NCI-H510A treated with DMSO at 0.1 percent for 48 hours (cell line): ENCODE measurements at regions not wholly inside any gene's neighbourhood (a gene's known extent, or its start where the extent isn't known, plus 50 kb on each side); places are given as distances from the start of the nearest gene placed in this dataset.

Experiments
- DNase-seq: peaks from one replicate; lab custom pipeline; 2025; lab: John Stamatoyannopoulos, UW

- no peak for DNase-seq
Measured at GRCh38 chrX:6313356-6313755, 84.7 kb upstream of the NLGN4X start.

DNA sequence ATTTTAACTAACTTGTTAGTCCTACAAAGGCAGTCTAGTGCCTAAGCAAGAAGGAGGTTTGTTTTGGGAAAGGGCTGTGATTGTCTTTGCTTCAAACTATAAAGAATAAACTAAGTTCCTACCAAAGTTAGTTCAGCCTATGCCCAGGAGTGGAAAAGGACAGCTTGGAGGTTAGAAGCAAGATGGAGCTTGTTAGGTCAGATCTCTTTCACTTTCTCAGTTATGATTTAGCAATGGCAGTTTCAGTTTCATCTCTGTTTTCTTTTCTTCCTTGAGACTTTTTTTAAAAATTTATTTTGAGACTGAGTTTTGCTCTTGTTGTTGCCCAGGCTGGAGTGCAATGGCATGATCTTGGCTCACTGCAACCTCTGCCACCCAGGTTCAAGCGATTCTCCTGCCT lies 82.9 kb upstream of the NLGN4X start:
- no peak for DNase-seq

GRCh38 chrX:6307156-6307555 lies 78.5 kb upstream of the NLGN4X start:
- no peak for DNase-seq

DNA sequence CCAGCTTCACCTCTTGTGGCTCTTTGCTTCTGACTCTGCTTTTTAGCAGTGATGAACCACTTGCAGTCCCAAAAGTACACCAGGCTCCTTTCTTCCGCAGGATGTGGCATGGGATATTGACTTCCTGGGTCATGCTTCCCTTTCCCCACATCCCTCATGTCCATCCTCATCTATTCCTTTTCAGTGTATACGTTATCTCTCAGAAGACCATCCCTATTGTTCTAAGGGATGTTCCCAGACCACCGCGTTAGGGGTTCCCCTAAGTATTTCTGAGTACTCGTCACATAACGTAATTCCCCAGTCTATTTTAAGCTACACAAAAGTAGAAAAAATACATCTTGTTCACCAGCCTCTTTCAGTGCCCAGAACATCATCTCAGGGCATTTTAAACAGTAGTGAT lies 71.1 kb upstream of the NLGN4X start:
- DNase-seq: no peak

DNA sequence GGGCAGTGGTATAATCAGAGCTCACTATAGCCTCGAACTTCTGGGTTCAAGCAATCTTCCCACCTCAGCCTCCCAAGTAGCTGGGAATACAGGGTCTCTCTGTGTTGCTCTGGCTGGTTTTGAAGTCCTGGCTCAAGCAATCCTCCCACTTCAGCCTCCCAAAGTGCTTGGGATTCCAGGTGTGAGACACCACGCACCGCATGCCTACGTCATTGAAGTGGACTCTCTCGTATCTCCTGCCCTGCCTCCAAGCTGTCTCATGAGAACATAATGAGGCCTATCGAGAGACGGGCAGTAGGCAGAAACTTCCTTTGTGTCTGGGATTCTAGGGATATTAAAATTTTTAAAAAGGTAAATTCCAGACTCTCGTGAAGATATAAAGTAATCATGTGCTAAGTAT lies 65.0 kb upstream of the NLGN4X start:
- DNase-seq: no peak

DNA sequence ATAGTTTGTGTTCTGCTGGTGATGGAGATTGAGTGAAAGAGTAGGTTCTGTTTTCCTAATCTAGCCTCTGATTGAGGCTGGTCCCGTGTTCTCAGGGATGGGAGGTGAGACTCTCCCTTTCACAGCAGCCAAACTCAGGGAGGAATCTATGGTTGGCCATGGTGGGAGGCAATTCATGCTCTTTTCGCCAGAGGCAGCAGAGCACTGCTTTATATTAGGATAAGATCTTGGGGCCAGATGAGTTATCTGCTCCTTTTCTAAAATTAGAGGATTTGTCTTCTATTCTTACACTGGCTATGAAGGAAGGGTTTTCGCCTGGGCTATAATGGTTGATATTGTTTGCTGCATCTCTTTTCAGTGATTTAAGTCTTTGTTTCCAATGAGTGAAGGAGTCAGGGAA lies 63.9 kb upstream of the NLGN4X start:
- no peak for DNase-seq

DNA sequence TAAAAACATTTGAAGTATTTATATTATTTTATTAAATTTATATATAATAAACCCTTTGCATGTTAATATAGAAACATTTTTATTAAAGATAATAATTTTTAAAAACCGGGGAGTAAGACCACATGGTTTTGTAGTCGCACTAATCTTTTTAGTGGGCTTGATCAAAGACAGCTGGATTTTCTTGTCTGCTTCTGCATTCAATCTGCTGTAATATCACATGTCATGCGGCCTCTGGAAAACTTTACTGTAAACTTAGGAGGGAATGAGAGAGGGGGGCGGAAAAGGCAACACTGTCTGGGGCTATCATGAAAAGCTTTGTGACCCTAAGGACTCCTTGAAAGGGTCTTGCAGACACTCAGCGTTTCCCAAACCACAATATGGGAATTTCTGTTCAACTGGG lies 62.8 kb upstream of the NLGN4X start:
- DNase-seq: no peak

DNA sequence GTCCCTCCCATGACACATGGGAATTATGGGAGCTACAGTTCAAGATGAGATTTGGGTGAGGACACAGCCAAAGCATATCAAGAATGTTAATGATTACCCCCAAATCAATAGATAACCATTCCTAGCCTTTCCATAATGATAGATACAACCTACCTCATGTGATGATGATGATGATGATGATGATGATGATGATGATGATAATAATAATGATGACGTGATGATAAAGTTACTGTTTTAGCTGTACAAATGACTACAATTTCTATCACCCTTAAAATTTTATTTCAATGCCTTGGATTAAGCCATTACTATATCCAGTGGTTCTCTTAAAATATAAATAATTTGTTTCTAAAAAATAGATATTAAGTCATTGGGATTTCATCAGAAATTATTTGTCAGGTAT lies 55.2 kb upstream of the NLGN4X start:
- DNase-seq: no peak

DNA sequence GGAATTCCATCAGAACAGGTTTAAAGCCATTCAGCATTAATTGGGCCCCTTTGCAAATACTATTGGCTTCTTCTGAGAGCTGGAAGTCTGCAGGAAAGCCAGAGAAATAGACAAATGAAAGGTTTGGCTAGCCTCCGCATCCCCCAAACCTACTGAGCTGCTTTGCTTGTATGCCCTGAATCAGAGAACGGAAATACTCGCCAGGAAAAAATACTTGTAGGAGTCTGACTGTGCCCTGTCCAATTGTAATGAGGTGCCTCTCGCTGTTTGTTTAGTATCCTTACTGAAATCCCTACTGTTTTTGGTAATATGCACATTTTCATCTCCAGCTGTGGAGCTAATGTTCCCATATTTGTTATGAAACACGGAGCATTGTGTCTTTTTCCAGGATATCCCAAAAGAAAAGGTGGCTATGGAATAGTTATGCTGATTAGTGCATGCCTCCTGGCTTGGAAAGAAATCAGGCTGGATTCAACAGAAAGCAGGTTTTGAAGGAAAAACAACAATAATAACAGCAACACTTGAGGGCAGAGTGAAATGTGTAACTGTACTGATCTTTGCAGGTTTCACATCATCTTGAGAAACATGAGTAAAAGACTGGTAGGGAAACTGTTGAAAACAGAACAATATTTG lies 50.7 kb upstream of the NLGN4X start:
- DNase-seq: no peak
